Keratinocyte (primary cell): ENCODE measurements at regions not wholly inside any gene's neighbourhood (a gene's known extent, or its start where the extent isn't known, plus 50 kb on each side); places are given as distances from the start of the nearest gene placed in this dataset.

ENCODE experiments used
- DNase-seq: peaks from one replicate; pipeline ENCODE4 v3.0.0-alpha.2; 2011; ENCODE audit warnings: low read depth, missing footprints, low spot score
- FAIRE-seq: peaks from 2 replicates; lab custom pipeline; 2011; peaks lifted over from hg19 to GRCh38; lab: Jason Lieb, UNC
- H2AFZ ChIP-seq: 2 replicates; pipeline ENCODE4 v1.6.0; 2012; ENCODE audit warnings: low read length, control low read depth, inconsistent platforms; ENCODE audit not compliant: control insufficient read depth
- H3K27ac ChIP-seq: 2 replicates; pipeline ENCODE4 v1.5.1; 2011; ENCODE audit warnings: low read length; ENCODE audit not compliant: control insufficient read depth, insufficient read depth
- H3K27me3 ChIP-seq: 3 replicates; pipeline ENCODE4 v1.6.0; 2011; ENCODE audit warnings: low read length; ENCODE audit not compliant: control insufficient read depth, insufficient read depth; ENCODE audit errors: extremely low read depth
- H3K36me3 ChIP-seq, 2 experiments: 2 replicates in 1 of 2; 3 replicates in 1 of 2; pipeline ENCODE4 v1.5.1; 2011; ENCODE audit warnings: low read length in 2 of 2, mild to moderate bottlenecking in 1 of 2; ENCODE audit not compliant: control insufficient read depth in 2 of 2, insufficient read depth in 2 of 2; ENCODE audit errors: extremely low read depth in 1 of 2
- H3K4me1 ChIP-seq: 3 replicates; pipeline ENCODE4 v1.5.1; 2011; ENCODE audit warnings: low read length; ENCODE audit not compliant: control insufficient read depth, insufficient read depth; ENCODE audit errors: extremely low read depth
- H3K4me2 ChIP-seq: 3 replicates; pipeline ENCODE4 v1.6.0; 2011; ENCODE audit warnings: low read depth, low read length; ENCODE audit not compliant: control insufficient read depth, insufficient read depth; ENCODE audit errors: extremely low read depth
- H3K4me3 ChIP-seq, 3 experiments: fragments of 200-600 bp in 1 of 3; sonication (generic) in 1 of 3; 2 replicates in 2 of 3; 3 replicates in 1 of 3; pipeline ENCODE4 v1.5.1; 2011 to 2016; ENCODE audit warnings: low read length in 3 of 3, mild to moderate bottlenecking in 3 of 3, control low read depth in 2 of 3, inconsistent platforms in 1 of 3, low read depth in 1 of 3, mixed read lengths in 1 of 3, mixed run types in 1 of 3, moderate library complexity in 1 of 3; ENCODE audit not compliant: control insufficient read depth in 2 of 3, insufficient read depth in 2 of 3; ENCODE audit errors: extremely low read depth in 1 of 3
- H3K79me2 ChIP-seq: 2 replicates; pipeline ENCODE4 v1.6.0; 2012; ENCODE audit warnings: low read length; ENCODE audit not compliant: control insufficient read depth, insufficient read depth
- H3K9ac ChIP-seq: 3 replicates; pipeline ENCODE4 v1.6.0; 2011; ENCODE audit warnings: low read length; ENCODE audit not compliant: control insufficient read depth, insufficient read depth; ENCODE audit errors: extremely low read depth
- H3K9me1 ChIP-seq: 3 replicates; pipeline ENCODE4 v1.6.0; 2011; ENCODE audit warnings: low read length; ENCODE audit not compliant: control insufficient read depth, insufficient read depth; ENCODE audit errors: extremely low read depth
- H3K9me3 ChIP-seq: 2 replicates; pipeline ENCODE4 v1.5.1; 2012; ENCODE audit warnings: low read depth, low read length; ENCODE audit not compliant: control insufficient read depth
- H4K20me1 ChIP-seq: 3 replicates; pipeline ENCODE4 v1.6.0; 2011; ENCODE audit warnings: low read length; ENCODE audit not compliant: control insufficient read depth, insufficient read depth; ENCODE audit errors: extremely low read depth
- CTCF ChIP-seq, 3 experiments: IDR thresholded peaks in 1 of 3; conservative IDR thresholded peaks in 1 of 3; optimal IDR thresholded peaks in 1 of 3; 2 replicates in 2 of 3; 3 replicates in 1 of 3; pipeline versions ENCODE3 to v1.5.1; 2011; ENCODE audit warnings: low read length in 3 of 3, mild to moderate bottlenecking in 3 of 3, moderate library complexity in 2 of 3, control low read depth in 1 of 3, inconsistent platforms in 1 of 3; ENCODE audit not compliant: insufficient read depth in 2 of 3; ENCODE audit errors: extremely low read depth in 1 of 3
- EZH2 ChIP-seq: IDR thresholded peaks from one replicate; pipeline ENCODE4 v1.6.1; 2012; ENCODE audit warnings: inconsistent platforms, mild to moderate bottlenecking, low read length, moderate library complexity
- dilution Hi-C: fragments of 300-500 bp; cut with MboI; formaldehyde crosslinking; loops from one replicate; pipeline ENCODE4 v1.7.0; 2020; ENCODE audit warnings: low sequenced_read_pairs; ENCODE audit not compliant: extremely low pct_ligation_motif_present

- H3K27me3 ChIP-seq, result no peaks in the 10 kb centered on the region
- no peaks in the 10 kb centered on the region for H4K20me1 ChIP-seq
- TF ChIP-seq CTCF (optimal IDR thresholded peaks at IDR 0.05 in 1 of 3, IDR thresholded peaks at IDR 0.05 in 1 of 3, conservative IDR thresholded peaks at IDR 0.05 in 1 of 3; ENCODE audit: extremely low read depth in 1 of 3, insufficient read depth in 2 of 3, low read length in 3 of 3) (no peak), EZH2 (no peak)
- no peak overlapping the region for H3K9ac ChIP-seq
- no peak overlapping the region for H3K4me2 ChIP-seq
- H3K36me3 ChIP-seq, result no peaks in the 10 kb centered on the region
- no peak overlapping the region for H3K27ac ChIP-seq
- no peak for DNase-seq
- no peak overlapping the region for H3K4me3 ChIP-seq
- H2AFZ ChIP-seq, result no peak overlapping the region
- no peaks in the 10 kb centered on the region for H3K9me3 ChIP-seq
- H3K9me1 ChIP-seq, result no peaks in the 10 kb centered on the region
- dilution Hi-C loops, result no loop called here
- no peaks in the 10 kb centered on the region for H3K79me2 ChIP-seq
- no peak for FAIRE-seq
- H3K4me1 ChIP-seq, result no peaks in the 10 kb centered on the region
Measured at GRCh38 chr10:59057345-59057744, 119.1 kb upstream of the PHYHIPL start.

DNA sequence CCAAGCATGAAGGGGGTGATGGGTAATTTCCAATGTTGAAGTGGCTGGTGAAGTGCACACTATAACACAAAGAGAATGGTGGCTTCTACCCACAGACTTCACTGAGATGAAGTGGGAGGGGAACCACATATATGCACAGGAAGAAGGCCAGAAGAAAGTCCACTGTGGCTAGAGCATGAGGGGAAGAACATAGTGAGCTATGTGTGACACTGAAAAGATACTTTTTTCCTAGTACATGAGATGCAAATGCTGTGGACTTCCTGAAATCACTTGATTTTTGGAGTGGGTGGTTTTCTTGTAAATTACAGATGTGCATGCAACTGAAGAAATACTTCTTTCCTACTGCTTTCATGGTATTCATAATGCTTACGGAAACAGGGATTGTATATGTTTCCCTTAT is 115.6 kb upstream of the PHYHIPL start:
- Histone ChIP-seq H3K79me2 (no peaks in the 10 kb centered on the region), H3K4me3 (no peak overlapping the region), H3K9me3 (no peaks in the 10 kb centered on the region), H3K4me2 (no peak overlapping the region), H2AFZ (no peak overlapping the region), H3K27me3 (no peaks in the 10 kb centered on the region), H3K9ac (no peak overlapping the region), H3K4me1 (no peaks in the 10 kb centered on the region), H3K36me3 (no peaks in the 10 kb centered on the region), H3K27ac (no peak overlapping the region), H3K9me1 (no peaks in the 10 kb centered on the region), H4K20me1 (no peaks in the 10 kb centered on the region)
- FAIRE-seq (no peak), DNase-seq (no peak)
- TF ChIP-seq CTCF (optimal IDR thresholded peaks at IDR 0.05 in 1 of 3, IDR thresholded peaks at IDR 0.05 in 1 of 3, conservative IDR thresholded peaks at IDR 0.05 in 1 of 3; ENCODE audit: extremely low read depth in 1 of 3, insufficient read depth in 2 of 3, low read length in 3 of 3) (no peak), EZH2 (no peak)
- dilution Hi-C loops, result no loop called here
